IPS-20b (cell line): ENCODE measurements at regions not wholly inside any gene's neighbourhood (a gene's known extent, or its start where the extent isn't known, plus 50 kb on each side); places are given as distances from the start of the nearest gene placed in this dataset.

Experiments
- H3K27ac ChIP-seq: one replicate; pipeline ENCODE4 v1.5.1; 2013; ENCODE audit warnings: low read length
- H3K27me3 ChIP-seq: 2 replicates; pipeline ENCODE4 v1.6.1; 2013; ENCODE audit warnings: mild to moderate bottlenecking, low read length, inconsistent platforms; ENCODE audit not compliant: insufficient read depth
- H3K36me3 ChIP-seq: 2 replicates; pipeline ENCODE4 v1.6.1; 2013; ENCODE audit warnings: low read depth, mild to moderate bottlenecking, inconsistent platforms, low read length, moderate library complexity; ENCODE audit not compliant: insufficient read depth
- H3K4me1 ChIP-seq: 2 replicates; pipeline ENCODE4 v1.6.1; 2013; ENCODE audit warnings: mild to moderate bottlenecking, control low read depth, inconsistent platforms, low read length, moderate library complexity; ENCODE audit not compliant: insufficient read depth
- H3K4me3 ChIP-seq: 2 replicates; pipeline ENCODE4 v1.5.1; 2013; ENCODE audit warnings: mild to moderate bottlenecking, low read length, inconsistent platforms
- H3K9ac ChIP-seq: 2 replicates; pipeline ENCODE4 v1.6.1; 2013; ENCODE audit warnings: low read depth, mild to moderate bottlenecking, inconsistent platforms, low read length, moderate library complexity
- H3K9me3 ChIP-seq: 2 replicates; pipeline ENCODE4 v1.6.1; 2013; ENCODE audit warnings: mild to moderate bottlenecking, low read depth, low read length, inconsistent platforms; ENCODE audit not compliant: insufficient read depth

GRCh38 chr7:46389146-46389545 is 468.1 kb upstream of the IGFBP3 start:
- no peak overlapping the region for H3K27ac ChIP-seq

DNA sequence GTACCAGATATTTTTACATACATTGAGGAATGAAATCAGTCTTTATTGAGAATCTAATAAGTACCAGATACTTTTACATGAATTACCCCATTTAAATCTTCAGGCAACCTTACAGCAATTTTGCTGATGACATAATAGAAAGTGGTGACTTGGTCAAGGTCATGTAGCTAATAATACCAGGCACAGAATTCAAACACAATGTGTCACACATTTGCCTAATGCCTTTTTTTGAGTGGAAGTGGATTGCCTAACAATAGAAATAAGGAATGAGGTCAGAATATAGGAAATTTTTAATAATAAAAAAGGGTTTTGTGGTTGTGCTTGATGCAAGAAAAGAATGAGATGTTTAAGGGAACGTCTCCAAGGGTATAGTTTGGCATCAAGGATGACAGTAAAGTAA is 466.6 kb upstream of the IGFBP3 start:
- Histone ChIP-seq H3K27me3 (no peaks in the 10 kb centered on the region), H3K4me3 (no peak overlapping the region), H3K4me1 (no peaks in the 10 kb centered on the region; the same call in 1 of the 2 replicates), H3K9me3 (no peaks in the 10 kb centered on the region), H3K9ac (no peak overlapping the region), H3K36me3 (no peaks in the 10 kb centered on the region), H3K27ac (no peak overlapping the region)

More at GRCh38 chr7:46389146-46389545, 468.1 kb upstream of the IGFBP3 start:
- H3K4me1 ChIP-seq, result no peaks in the 10 kb centered on the region; the same call in 1 of the 2 replicates
- H3K9ac ChIP-seq, result no peak overlapping the region
- no peak overlapping the region for H3K4me3 ChIP-seq
- no peaks in the 10 kb centered on the region for H3K27me3 ChIP-seq
- no peaks in the 10 kb centered on the region for H3K9me3 ChIP-seq
- H3K36me3 ChIP-seq, result no peaks in the 10 kb centered on the region

DNA sequence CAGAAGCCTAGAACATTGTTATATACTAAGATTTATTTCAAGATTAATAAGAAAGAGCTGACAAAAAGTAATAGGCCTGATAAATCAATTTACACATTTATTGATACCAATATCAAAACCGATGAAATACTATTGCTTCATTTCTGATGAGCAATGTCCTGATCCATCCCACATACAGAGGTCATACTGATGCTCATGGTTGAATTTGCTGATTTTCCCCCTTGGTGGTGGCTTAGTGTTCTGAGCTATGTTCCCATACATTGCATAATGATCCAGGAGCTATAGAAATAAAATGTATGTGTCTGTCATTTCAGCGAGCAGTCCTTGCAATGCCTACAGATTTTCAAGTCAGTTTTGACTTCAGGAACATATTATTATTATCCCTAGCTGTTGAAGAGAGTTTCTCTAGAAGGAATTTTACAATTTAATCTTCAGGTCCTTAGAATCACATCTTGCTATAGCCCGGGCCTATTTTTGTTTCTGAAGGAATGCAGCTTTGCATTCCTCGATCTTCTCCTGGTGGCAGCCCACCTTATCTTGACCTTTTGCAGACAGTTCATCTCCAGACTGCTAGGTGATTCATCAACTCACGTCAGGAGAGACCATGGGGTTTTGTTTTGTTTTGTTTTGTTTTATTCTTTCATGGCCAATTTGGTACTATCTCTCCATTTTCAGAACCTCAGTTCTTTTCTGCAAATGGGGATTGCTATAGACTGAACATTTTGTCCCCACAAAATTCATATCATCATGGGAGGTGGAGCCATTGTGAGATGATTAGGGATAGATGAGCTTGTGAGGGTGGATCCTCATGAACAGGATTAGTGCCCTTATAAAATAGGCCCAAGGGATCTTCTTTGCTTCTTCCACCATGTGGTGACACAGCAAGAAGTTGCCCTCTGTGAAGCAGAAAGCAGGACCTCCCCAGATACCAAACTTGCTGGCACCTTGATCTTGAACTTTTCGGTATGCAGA is 465.6 kb upstream of the IGFBP3 start:
- H3K9ac ChIP-seq, result no peak overlapping the region
- H3K27ac ChIP-seq, result no peak overlapping the region
- H3K36me3 ChIP-seq, result no peaks in the 10 kb centered on the region
- H3K4me3 ChIP-seq, result no peak overlapping the region
- H3K4me1 ChIP-seq, result no peaks in the 10 kb centered on the region; the same call in 1 of the 2 replicates
- no peaks in the 10 kb centered on the region for H3K9me3 ChIP-seq
- no peaks in the 10 kb centered on the region for H3K27me3 ChIP-seq

DNA sequence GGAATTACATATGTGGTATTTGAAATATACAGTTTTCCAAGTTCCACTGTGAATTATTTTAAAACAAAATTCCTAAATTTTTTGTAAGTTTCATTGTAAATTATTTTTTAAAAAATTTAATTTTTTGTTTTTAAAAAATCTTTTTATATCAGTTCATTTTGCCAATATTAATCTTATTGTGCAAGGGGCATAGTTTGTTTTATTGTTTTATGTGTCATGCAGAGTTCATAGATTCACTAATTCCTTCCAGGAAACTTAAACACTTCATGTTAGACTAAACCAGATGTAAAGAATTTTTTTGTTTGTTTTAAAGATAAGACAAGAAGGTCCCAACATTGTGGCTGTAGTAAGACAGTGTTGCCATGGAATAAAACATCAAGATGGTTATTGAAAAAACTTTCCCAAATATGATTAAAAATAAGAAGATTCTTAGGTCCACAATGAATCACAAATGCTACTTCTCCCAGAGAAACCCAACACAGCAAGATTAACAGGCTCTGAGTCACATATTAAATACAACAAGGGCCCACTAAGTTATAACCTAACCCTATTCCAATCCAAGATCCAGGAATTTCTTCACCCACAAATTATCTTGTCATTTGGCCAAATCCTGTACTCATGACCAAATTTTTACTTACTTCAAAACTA is 464.7 kb upstream of the IGFBP3 start:
- Histone ChIP-seq H3K27ac (no peak overlapping the region), H3K4me3 (no peak overlapping the region), H3K4me1 (no peaks in the 10 kb centered on the region; the same call in 1 of the 2 replicates), H3K27me3 (no peaks in the 10 kb centered on the region), H3K36me3 (no peaks in the 10 kb centered on the region), H3K9me3 (no peaks in the 10 kb centered on the region), H3K9ac (no peak overlapping the region)

DNA sequence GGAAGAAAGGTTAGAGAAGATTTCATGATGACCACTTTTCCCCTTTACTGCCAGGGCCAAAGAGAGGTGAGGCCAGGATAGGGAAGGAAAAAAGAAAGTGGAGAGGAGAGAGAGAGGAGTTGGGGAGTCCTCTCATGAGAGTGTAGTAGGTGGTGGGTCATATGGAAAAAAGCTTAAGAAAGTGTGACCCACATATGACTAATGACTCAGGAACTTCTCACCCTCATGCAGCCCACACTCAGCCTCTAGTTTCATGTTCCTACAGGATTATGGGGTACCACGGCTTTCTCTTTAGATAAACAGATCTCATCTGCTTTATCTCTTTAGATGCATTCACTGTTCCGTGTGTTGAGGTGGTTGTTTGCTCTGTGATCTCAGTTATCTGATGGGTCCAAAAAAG is 462.5 kb upstream of the IGFBP3 start:
- no peaks in the 10 kb centered on the region for H3K27me3 ChIP-seq
- no peak overlapping the region for H3K4me3 ChIP-seq
- no peaks in the 10 kb centered on the region for H3K36me3 ChIP-seq
- no peaks in the 10 kb centered on the region for H3K9me3 ChIP-seq
- no peak overlapping the region for H3K27ac ChIP-seq
- no peaks in the 10 kb centered on the region; the same call in 1 of the 2 replicates for H3K4me1 ChIP-seq
- H3K9ac ChIP-seq, result no peak overlapping the region

- H3K4me1 ChIP-seq, result no peaks in the 10 kb centered on the region
- H3K9me3 ChIP-seq, result no peaks in the 10 kb centered on the region
- H3K4me3 ChIP-seq, result no peak overlapping the region
- H3K27me3 ChIP-seq, result no peaks in the 10 kb centered on the region
- H3K9ac ChIP-seq, result no peak overlapping the region
- H3K27ac ChIP-seq, result no peak overlapping the region
- no peaks in the 10 kb centered on the region for H3K36me3 ChIP-seq
Observed at GRCh38 chr7:46369933-46370654, 449.0 kb upstream of the IGFBP3 start.

- Histone ChIP-seq H3K9me3 (no peaks in the 10 kb centered on the region), H3K4me1 (no peaks in the 10 kb centered on the region), H3K27me3 (no peaks in the 10 kb centered on the region), H3K36me3 (no peaks in the 10 kb centered on the region), H3K4me3 (no peak overlapping the region), H3K9ac (no peak overlapping the region), H3K27ac (no peak overlapping the region)
Observed at GRCh38 chr7:46368871-46369270, 447.8 kb upstream of the IGFBP3 start.

DNA sequence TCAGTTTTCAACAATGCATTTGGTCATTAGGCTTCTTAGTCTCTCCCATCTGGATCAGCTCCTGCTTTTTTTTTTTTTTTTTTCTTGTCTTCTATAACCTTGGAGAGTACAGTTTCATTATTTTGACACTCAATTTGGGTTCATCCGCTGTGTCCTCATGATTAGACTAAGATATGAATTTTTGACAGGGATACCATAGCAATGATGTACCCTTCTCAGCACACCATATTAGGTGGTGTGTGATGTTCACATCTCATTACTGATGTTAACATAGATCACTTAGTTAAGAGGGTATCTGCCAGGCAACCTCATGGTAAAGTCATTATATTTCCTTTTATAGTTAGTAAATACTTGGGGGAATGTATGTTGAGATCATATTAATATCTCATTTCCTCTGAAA is 445.5 kb upstream of the IGFBP3 start:
- H3K4me1 ChIP-seq, result no peaks in the 10 kb centered on the region
- no peaks in the 10 kb centered on the region for H3K27me3 ChIP-seq
- no peaks in the 10 kb centered on the region for H3K36me3 ChIP-seq
- no peak overlapping the region for H3K27ac ChIP-seq
- H3K9me3 ChIP-seq, result no peaks in the 10 kb centered on the region
- H3K4me3 ChIP-seq, result no peak overlapping the region
- no peak overlapping the region for H3K9ac ChIP-seq

DNA sequence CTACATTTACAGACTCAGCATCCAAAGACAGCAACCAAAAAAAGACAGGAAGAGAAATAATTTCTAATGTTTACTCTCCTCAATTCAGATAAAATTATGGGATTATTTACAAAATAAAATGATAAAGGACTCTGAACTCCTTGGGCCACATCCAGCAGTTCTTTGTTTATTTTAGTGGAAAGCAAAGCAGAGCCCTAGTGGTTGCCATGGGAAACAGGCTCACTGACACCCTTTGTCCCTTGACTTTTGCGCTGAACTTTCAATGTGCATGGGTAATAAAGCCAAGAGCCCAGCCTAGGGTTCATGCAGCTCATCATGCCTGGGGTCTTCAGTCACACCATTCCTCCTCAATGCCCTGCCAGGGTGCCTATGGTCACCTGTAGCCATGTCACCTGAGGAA is 442.6 kb upstream of the IGFBP3 start:
- Histone ChIP-seq H3K27ac (no peak overlapping the region), H3K27me3 (no peaks in the 10 kb centered on the region), H3K9ac (no peak overlapping the region), H3K9me3 (no peaks in the 10 kb centered on the region), H3K4me1 (peaks cover 5% of the 10 kb centered on the region; the same call in 1 of the 2 replicates), H3K4me3 (no peak overlapping the region), H3K36me3 (no peaks in the 10 kb centered on the region)

DNA sequence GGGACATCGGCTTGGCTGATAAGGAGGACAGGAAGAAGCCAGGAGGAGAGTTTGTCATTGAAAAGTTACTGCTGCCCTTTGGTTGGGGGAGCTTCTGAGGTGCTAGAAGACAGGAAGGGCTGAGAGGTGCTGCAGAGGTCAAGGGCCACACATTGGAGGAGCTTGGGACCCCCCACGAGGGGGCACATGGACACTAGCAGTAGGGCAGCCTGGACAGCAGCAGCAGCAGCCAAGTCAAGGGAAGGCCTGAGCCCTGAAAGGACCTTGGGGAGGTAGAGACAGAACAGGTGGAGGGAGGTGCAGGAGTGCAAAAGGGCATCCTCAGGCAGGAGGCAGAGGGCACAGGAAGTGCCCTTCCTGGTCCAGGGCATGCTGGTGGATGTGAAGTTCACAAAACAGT is 439.7 kb upstream of the IGFBP3 start:
- no peak overlapping the region for H3K4me3 ChIP-seq
- H3K9me3 ChIP-seq, result no peaks in the 10 kb centered on the region

DNA sequence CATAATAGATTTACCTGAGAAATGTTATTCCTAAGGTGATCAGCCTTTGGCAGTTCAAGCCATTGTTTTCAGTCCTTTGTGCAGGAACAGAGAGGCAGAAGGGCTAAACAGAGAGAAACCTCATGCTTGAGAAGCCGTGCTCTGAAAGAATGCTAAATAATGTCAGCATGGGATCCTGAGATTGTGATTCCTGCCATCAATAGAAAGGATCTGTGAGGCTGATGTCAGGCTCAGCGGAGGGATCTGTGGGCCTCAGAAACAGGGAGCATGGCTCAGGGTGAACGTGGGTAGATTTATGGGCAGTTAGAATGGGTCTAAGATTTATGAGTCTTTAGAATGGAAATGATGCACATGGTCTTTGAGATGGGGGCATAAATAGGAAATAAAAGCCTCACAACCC is 439.2 kb upstream of the IGFBP3 start:
- H3K27ac ChIP-seq, result no peak overlapping the region
- H3K9me3 ChIP-seq, result no peaks in the 10 kb centered on the region
- no peak overlapping the region for H3K9ac ChIP-seq
- H3K36me3 ChIP-seq, result no peaks in the 10 kb centered on the region
- H3K4me3 ChIP-seq, result no peak overlapping the region
- no peaks in the 10 kb centered on the region for H3K27me3 ChIP-seq
- H3K4me1 ChIP-seq, result peaks cover 5% of the 10 kb centered on the region; the same call in 1 of the 2 replicates

More for the DNA sequence above, 439.7 kb upstream of the IGFBP3 start:
- no peak overlapping the region for H3K27ac ChIP-seq
- H3K27me3 ChIP-seq, result no peaks in the 10 kb centered on the region
- H3K36me3 ChIP-seq, result no peaks in the 10 kb centered on the region
- H3K9ac ChIP-seq, result no peak overlapping the region
- H3K4me1 ChIP-seq, result peaks cover 5% of the 10 kb centered on the region; the same call in 1 of the 2 replicates
